ENCODE measurements at regions not wholly inside any gene's neighbourhood (a gene's known extent, or its start where the extent isn't known, plus 50 kb on each side); places are given as distances from the start of the nearest gene placed in this dataset.

DNA sequence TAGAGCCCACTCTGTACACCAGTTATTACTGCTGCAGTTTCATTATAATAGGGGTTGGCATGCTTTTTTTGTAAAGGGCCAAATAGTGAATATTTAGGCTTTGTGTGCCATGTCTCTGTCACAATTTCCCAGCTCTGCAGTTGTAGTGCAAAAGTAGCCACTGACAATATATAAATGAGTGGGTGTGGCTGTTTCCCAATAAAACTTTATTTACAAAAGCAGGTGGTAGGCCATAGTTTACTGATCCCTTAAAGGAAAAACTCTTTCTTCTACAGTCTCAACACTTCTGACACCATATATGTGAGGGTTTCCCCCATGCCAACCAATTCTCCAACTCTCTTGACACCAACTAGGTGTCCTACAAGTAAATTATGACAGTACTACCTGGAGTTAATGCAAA, 110.2 kb upstream of the NAP1L1 start:
- TF ChIP-seq CTCF (IDR thresholded peaks at IDR 0.05; ENCODE audit: low read length) = no peak
- TF ChIP-seq EZH2 (IDR thresholded peaks at IDR 0.05; ENCODE audit: borderline replicate concordance, low read length) = no peak
